ENCODE measurements at regions not wholly inside any gene's neighbourhood (a gene's known extent, or its start where the extent isn't known, plus 50 kb on each side); places are given as distances from the start of the nearest gene placed in this dataset.

DNA sequence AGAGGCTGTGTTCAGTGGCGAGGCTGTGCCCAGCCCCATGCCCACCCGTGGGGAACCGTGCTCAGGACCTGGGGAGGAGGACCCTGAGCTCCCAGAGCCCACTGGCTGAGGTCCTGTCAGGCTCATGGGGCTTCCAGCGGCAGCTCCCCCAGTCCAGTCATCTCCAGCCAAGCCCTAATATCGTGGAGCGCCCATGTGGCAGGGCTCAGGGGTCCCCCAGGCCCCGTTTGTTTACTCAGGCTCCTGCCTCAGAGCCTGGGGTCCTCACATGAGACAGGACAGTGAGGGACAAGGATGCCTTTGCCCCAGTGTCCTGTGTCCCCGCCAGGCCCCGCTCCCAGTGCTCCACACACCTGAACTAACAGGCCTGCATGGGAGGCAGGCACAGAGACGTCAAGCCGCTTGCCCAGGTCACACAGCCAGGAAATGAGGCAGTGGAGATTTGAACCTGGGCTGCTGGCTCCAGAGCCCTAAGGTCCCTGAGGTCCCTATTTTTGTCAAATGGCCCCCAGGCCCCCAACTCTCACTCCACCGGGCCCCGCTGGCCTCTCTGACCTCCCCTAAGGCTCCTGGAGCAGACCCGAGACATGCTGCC lies 100.7 kb upstream of the ACTRT2 start:
- no peak for TF ChIP-seq POLR2A (IDR thresholded peaks at IDR 0.05; ENCODE audit: low read depth, low read length)
- TF ChIP-seq RCOR1 (IDR thresholded peaks at IDR 0.05; ENCODE audit: insufficient replicate concordance, low read length), result no peak
- TF ChIP-seq, protein P1, sequence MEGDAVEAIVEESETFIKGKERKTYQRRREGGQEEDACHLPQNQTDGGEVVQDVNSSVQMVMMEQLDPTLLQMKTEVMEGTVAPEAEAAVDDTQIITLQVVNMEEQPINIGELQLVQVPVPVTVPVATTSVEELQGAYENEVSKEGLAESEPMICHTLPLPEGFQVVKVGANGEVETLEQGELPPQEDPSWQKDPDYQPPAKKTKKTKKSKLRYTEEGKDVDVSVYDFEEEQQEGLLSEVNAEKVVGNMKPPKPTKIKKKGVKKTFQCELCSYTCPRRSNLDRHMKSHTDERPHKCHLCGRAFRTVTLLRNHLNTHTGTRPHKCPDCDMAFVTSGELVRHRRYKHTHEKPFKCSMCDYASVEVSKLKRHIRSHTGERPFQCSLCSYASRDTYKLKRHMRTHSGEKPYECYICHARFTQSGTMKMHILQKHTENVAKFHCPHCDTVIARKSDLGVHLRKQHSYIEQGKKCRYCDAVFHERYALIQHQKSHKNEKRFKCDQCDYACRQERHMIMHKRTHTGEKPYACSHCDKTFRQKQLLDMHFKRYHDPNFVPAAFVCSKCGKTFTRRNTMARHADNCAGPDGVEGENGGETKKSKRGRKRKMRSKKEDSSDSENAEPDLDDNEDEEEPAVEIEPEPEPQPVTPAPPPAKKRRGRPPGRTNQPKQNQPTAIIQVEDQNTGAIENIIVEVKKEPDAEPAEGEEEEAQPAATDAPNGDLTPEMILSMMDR (conservative IDR thresholded peaks at IDR 0.05; ENCODE audit: low read depth, low read length), result no peak
- TF ChIP-seq, protein P2, sequence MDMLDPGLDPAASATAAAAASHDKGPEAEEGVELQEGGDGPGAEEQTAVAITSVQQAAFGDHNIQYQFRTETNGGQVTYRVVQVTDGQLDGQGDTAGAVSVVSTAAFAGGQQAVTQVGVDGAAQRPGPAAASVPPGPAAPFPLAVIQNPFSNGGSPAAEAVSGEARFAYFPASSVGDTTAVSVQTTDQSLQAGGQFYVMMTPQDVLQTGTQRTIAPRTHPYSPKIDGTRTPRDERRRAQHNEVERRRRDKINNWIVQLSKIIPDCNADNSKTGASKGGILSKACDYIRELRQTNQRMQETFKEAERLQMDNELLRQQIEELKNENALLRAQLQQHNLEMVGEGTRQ (IDR thresholded peaks at IDR 0.05; ENCODE audit: low read depth, low read length), result no peak
- no peak for TF ChIP-seq SMC3 (IDR thresholded peaks at IDR 0.05; ENCODE audit: low read depth, low read length)
- no peak for TF ChIP-seq CEBPB (IDR thresholded peaks at IDR 0.05; ENCODE audit: low read depth, low read length)
- TF ChIP-seq NFE2L2 (IDR thresholded peaks at IDR 0.05; ENCODE audit: low read depth, low read length), result no peak

Data from IMR-90 (cell line).